Smooth muscle cell (in vitro differentiated cells): ENCODE measurements at regions not wholly inside any gene's neighbourhood (a gene's known extent, or its start where the extent isn't known, plus 50 kb on each side); places are given as distances from the start of the nearest gene placed in this dataset.

ENCODE experiments used
- DNase-seq: peaks from one replicate; lab custom pipeline; 2025; ENCODE audit not compliant: unreplicated experiment; lab: John Stamatoyannopoulos, UW
- H2AFZ ChIP-seq: fragments of 200-600 bp; sonication (generic); 2 replicates; pipeline ENCODE4 v1.6.0; 2016; ENCODE audit warnings: antibody characterized with exemption, low read depth, mild to moderate bottlenecking
- H3F3A ChIP-seq: fragments of 200-600 bp; sonication (generic); 2 replicates; pipeline ENCODE4 v1.6.0; 2017; ENCODE audit warnings: antibody characterized with exemption, low read depth
- H3K27ac ChIP-seq: fragments of 200-600 bp; sonication (generic); 2 replicates; pipeline ENCODE4 v1.5.1; 2016; ENCODE audit warnings: low read depth, mild to moderate bottlenecking
- H3K27me3 ChIP-seq: fragments of 200-600 bp; sonication (generic); 2 replicates; pipeline ENCODE4 v1.6.1; 2016; ENCODE audit warnings: low read depth, mild to moderate bottlenecking
- H3K36me3 ChIP-seq: fragments of 200-600 bp; sonication (generic); 2 replicates; pipeline ENCODE4 v1.5.1; 2016; ENCODE audit warnings: low read depth
- H3K4me1 ChIP-seq: fragments of 200-600 bp; sonication (generic); 2 replicates; pipeline ENCODE4 v1.5.1; 2016; ENCODE audit warnings: low read depth
- H3K4me2 ChIP-seq: fragments of 200-600 bp; sonication (generic); 2 replicates; pipeline ENCODE4 v1.6.0; 2016; ENCODE audit warnings: mild to moderate bottlenecking
- H3K4me3 ChIP-seq: fragments of 200-600 bp; sonication (generic); 2 replicates; pipeline ENCODE4 v1.5.1; 2016; ENCODE audit warnings: mild to moderate bottlenecking
- H3K79me2 ChIP-seq: fragments of 200-600 bp; sonication (generic); 2 replicates; pipeline ENCODE4 v1.6.0; 2016; ENCODE audit warnings: low read depth, mild to moderate bottlenecking
- H3K9ac ChIP-seq: fragments of 200-600 bp; sonication (generic); 2 replicates; pipeline ENCODE4 v1.6.0; 2016; ENCODE audit warnings: low read depth
- H3K9me3 ChIP-seq: fragments of 200-600 bp; sonication (generic); replicated peaks from 2 replicates; pipeline ENCODE4 v1.5.1; 2016; ENCODE audit warnings: low read depth
- H4K20me1 ChIP-seq: fragments of 200-600 bp; sonication (generic); 2 replicates; pipeline ENCODE4 v1.6.0; 2016; ENCODE audit warnings: low read depth
- CTCF ChIP-seq: fragments of 200-600 bp; sonication (generic); IDR thresholded peaks from 2 replicates; pipeline ENCODE4 v1.5.1; 2017; ENCODE audit warnings: borderline replicate concordance, mild to moderate bottlenecking, antibody characterized with exemption; ENCODE audit not compliant: insufficient read depth, poor library complexity, severe bottlenecking
- WGBS: methylation state at CpG from one replicate; pipeline ENCODE4 v1.1.7; 2016; ENCODE audit warnings: low lambda C conversion rate; 5-methylcytosine and 5-hydroxymethylcytosine counted together

- no peaks in the 10 kb centered on the region for H4K20me1 ChIP-seq
- H3K9me3 ChIP-seq = peaks cover 19% of the 10 kb centered on the region
- no peak for DNase-seq
- no peaks in the 10 kb centered on the region for H3F3A ChIP-seq
- no peaks in the 10 kb centered on the region for H3K27me3 ChIP-seq
- H3K4me1 ChIP-seq = no peaks in the 10 kb centered on the region
- no peak overlapping the region for H3K4me2 ChIP-seq
- H2AFZ ChIP-seq = no peak overlapping the region
- TF ChIP-seq CTCF = no peak
- H3K79me2 ChIP-seq = no peaks in the 10 kb centered on the region
- WGBS = 96% methylated on average over 4 of the region's 4 CpGs
- H3K36me3 ChIP-seq = no peaks in the 10 kb centered on the region
- H3K9ac ChIP-seq = no peak overlapping the region
- H3K27ac ChIP-seq = no peak overlapping the region
- H3K4me3 ChIP-seq = no peak overlapping the region
Measured at GRCh38 chr3:176510097-176510496, 687.2 kb downstream of the TBL1XR1 start.

GRCh38 chr3:176505878-176506621 lies 691.2 kb downstream of the TBL1XR1 start:
- 46% methylated on average over 9 of the region's 9 CpGs for WGBS
- no peak for TF ChIP-seq CTCF
- no peaks in the 10 kb centered on the region for H3K27me3 ChIP-seq

GRCh38 chr3:176491084-176491483 lies 706.2 kb downstream of the TBL1XR1 start:
- H3F3A ChIP-seq = no peaks in the 10 kb centered on the region
- H3K4me1 ChIP-seq = no peaks in the 10 kb centered on the region
- no peak for DNase-seq
- H3K27ac ChIP-seq = no peak overlapping the region
- H3K36me3 ChIP-seq = no peaks in the 10 kb centered on the region
- H2AFZ ChIP-seq = no peak overlapping the region
- no peaks in the 10 kb centered on the region for H3K27me3 ChIP-seq
- H3K79me2 ChIP-seq = no peaks in the 10 kb centered on the region
- H3K4me3 ChIP-seq = no peak overlapping the region
- TF ChIP-seq CTCF = no peak
- no peak overlapping the region for H3K4me2 ChIP-seq
- WGBS = 89% methylated on average over 3 of the region's 3 CpGs
- no peaks in the 10 kb centered on the region for H4K20me1 ChIP-seq
- no peak overlapping the region for H3K9ac ChIP-seq
- H3K9me3 ChIP-seq = no peaks in the 10 kb centered on the region

More at GRCh38 chr3:176505878-176506621, 691.2 kb downstream of the TBL1XR1 start:
- DNase-seq = no peak
- Histone ChIP-seq H3K4me2 (no peak overlapping the region), H3K4me1 (no peaks in the 10 kb centered on the region), H3K27ac (no peak overlapping the region), H3F3A (no peaks in the 10 kb centered on the region), H3K79me2 (no peaks in the 10 kb centered on the region), H2AFZ (no peak overlapping the region), H4K20me1 (no peaks in the 10 kb centered on the region), H3K9ac (no peak overlapping the region), H3K36me3 (no peaks in the 10 kb centered on the region), H3K4me3 (no peak overlapping the region), H3K9me3 (no peaks in the 10 kb centered on the region)

- no peaks in the 10 kb centered on the region for H4K20me1 ChIP-seq
- H3K9me3 ChIP-seq = no peaks in the 10 kb centered on the region
- no peak overlapping the region for H3K9ac ChIP-seq
- H2AFZ ChIP-seq = no peak overlapping the region
- no peak overlapping the region for H3K4me2 ChIP-seq
- no peaks in the 10 kb centered on the region for H3F3A ChIP-seq
- no peaks in the 10 kb centered on the region for H3K36me3 ChIP-seq
- WGBS = 91% methylated on average over 2 of the region's 2 CpGs
- TF ChIP-seq CTCF = no peak
- H3K4me3 ChIP-seq = no peak overlapping the region
- H3K79me2 ChIP-seq = no peaks in the 10 kb centered on the region
- DNase-seq = no peak
- H3K27me3 ChIP-seq = no peaks in the 10 kb centered on the region
- H3K4me1 ChIP-seq = no peaks in the 10 kb centered on the region
- H3K27ac ChIP-seq = no peak overlapping the region
Measured at GRCh38 chr3:176490357-176490756, 706.9 kb downstream of the TBL1XR1 start.
